HEK293T (cell line): ENCODE measurements at regions not wholly inside any gene's neighbourhood (a gene's known extent, or its start where the extent isn't known, plus 50 kb on each side); places are given as distances from the start of the nearest gene placed in this dataset.

ENCODE experiments used
- ARNT ChIP-seq: fragments of 450-650 bp; IDR thresholded peaks from 2 replicates; pipeline ENCODE4 v1.6.1; 2017; ENCODE audit warnings: mild to moderate bottlenecking
- NFRKB ChIP-seq: fragments of 450-650 bp; IDR thresholded peaks from 2 replicates; pipeline ENCODE4 v1.6.1; 2016; ENCODE audit warnings: mild to moderate bottlenecking, moderate library complexity
- SP1 ChIP-seq: fragments of 450-650 bp; IDR thresholded peaks from 2 replicates; pipeline ENCODE4 v1.6.1; 2017
- TARDBP ChIP-seq: fragments of 450-650 bp; IDR thresholded peaks from 2 replicates; pipeline ENCODE4 v1.6.1; 2016

- TF ChIP-seq TARDBP (no peak), SP1 (no peak), ARNT (no peak), NFRKB (no peak)
Observed at GRCh38 chr1:118254001-118254400, 69.0 kb upstream of the SPAG17 start.
